Renal cortex interstitium (tissue), 11 donors: ENCODE measurements at regions not wholly inside any gene's neighbourhood (a gene's known extent, or its start where the extent isn't known, plus 50 kb on each side); places are given as distances from the start of the nearest gene placed in this dataset.
"Not testable (repeated sequence)": the region's sequence is repeated elsewhere in the genome, so short reads cannot be mapped to it uniquely, and the experiment has no call there.

Source experiments
- DNase-seq, 11 donors: peaks; one replicate each; pipeline ENCODE4 v3.0.0-alpha.2; 2013; ENCODE audit warnings: low read depth in 9 of 11, low spot score in 4 of 11; ENCODE audit errors: extremely low read depth in 1 of 11

DNA sequence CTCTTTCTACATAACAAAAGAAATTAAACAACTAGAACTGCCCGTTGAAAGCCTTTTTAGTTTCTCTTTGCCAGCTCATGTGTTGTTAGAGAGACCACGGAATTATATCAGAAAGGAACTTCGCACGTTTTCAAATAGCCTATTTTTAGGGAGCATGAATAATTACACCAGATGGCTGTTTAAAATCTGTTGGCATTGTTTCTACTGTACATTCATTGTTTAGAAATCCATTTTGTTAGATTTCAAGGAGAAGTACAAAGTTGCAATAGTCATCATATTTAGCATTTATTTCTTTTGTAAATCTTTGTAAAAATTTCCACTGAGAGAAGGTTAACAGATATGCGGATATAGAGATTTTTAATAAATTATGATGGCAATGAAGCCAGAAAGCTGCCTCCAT lies 403.0 kb upstream of the HS3ST1 start:
- no peak for DNase-seq

DNA sequence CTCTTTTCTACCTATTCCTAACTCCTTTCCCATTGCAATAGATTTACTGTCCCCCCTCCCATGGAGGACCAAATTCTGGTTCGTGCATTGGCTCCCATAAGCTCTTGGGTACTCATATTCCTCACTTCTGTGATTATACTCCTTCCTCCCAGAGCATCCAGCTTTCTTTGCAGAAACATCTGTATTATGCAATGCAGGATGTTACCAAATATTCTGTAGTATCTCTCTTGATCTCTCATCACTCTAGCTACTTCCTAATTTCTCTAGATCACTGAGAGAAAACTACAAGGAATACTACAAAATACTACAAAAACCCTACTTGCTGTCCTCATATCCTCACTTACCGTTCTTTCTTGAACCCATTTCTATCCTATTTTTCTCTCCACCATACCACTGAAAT lies 395.9 kb upstream of the HS3ST1 start:
- DNase-seq = no peak

DNA sequence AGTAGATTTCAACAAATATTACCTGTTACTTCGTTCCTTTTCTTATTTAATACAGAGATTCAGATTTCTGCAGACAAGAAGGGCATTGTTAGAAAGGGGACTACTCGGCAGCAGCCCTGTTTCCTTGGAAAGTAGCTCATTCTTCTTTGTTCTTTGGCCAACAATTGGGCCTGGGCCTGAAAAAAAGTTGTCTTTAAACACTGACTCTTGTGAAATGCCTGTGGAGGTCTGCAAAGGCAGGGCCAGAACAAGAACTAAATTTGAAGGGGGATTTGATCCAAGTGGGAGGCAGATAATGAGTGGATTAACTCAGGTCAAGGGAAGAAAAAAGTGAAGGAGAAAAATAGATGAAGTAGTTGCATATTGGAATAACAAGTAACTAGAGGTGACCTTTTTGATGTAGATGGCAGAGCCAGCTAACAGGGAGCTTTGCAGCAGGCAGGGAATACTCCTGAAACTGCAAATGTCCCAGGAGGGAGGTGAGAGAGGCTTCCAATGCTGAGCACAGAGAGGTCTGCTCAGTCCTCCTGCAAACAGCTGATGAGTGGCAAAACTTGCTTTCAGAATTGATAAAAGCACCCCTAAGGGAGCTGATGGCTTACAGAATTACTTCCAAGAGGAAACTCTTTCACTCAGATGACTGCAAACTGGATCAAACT lies 393.2 kb upstream of the HS3ST1 start:
- DNase-seq = no peak

DNA sequence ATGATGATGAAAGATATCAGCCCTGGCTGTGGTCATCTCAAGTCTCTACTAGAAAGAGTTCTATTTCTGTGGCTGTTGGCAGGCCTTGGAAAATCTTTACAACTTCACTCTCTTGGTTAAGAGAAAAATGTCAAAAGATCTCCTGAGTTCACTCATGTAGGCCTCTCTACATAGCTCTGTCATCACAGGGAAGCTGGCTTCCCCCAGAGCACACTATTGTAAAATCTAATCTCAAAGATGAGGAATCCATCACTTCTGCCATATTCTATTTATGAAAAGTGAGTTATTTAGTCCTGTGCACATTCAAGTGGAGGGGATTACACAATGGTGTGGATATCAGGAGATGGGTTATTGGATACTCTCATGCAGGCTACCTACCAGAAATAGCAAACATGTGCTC lies 388.4 kb upstream of the HS3ST1 start:
- DNase-seq = no peak

DNA sequence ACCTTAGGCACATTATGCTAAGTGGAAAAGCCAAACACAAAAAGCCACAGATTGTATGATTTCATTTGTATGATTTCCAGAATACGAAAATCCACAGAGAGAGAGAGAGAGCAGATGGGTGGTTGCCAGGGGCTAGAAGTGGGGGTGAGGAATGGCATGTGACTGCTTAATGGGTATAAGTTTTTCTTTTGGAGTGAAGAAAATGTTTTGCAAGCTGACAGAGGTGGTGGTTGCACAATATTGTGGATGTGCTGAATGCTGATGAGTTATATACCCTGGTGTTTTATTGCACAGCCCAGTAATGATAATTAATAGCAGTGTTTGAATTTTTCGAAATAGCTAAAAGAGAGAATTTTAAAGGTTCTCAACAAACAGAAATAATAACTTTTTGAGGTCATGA lies 386.1 kb upstream of the HS3ST1 start:
- DNase-seq = no peak

DNA sequence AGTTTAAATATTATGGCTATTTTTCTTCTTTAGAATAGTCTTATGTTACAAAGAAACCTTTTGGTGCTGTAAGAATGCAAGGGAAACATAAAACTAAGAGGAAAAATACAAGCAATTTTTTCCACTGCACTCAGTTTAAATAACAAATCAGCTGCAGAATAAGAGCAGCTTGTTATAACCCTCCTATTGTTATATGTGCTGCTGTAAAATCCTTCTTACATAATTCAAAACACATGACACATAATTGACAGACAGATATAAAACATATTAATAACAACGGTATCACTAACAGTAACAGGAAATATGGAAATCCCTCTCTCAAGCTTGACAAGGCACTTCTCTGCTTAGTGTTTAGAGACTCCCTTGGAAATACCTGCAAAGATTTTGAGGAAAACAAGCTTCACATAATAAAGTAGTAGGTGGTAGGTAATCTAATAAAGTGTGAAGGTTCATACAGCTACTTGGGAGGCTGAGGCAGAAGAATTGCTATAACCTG lies 385.3 kb upstream of the HS3ST1 start:
- no peak for DNase-seq

DNA sequence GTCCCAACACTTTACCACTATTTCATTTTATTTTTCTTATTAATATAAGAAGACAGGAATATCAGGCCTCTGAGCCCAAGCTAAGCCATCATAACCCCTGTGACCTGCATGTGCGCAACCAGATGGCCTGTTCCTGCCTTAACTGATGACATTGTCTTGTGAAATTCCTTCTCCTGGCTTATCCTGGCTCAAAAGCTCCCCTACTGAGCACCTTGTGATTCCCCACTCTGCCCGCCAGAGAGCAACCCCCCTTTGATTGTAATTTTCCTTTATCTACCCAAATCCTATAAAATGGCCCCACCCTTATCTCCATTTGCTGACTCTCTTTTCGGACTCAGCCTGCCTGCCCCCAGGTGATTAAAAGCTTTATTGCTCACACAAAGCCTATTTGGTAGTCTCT lies 382.8 kb upstream of the HS3ST1 start:
- not testable (repeated sequence) for DNase-seq

DNA sequence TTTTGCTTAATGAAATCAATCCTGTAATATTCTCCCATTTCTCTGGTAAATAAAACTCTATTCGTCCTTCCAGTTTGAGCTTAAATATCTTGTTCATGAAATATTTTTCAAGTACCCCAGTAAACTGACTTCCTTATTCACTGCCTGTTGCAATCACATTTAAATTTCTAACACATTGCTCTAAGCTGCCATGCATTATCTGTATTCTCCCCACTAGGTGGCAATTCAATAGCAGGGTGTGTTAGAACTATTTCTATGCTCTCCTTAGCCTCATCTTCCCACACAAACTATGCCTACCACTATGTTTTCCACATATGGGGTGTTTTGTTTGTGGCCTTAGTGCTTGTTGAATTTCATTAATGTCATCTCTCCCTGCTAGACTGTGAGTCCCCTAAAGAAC lies 377.1 kb upstream of the HS3ST1 start:
- DNase-seq = peak in 6 of 11 donors; percentile 1 to 10 (median 4)

DNA sequence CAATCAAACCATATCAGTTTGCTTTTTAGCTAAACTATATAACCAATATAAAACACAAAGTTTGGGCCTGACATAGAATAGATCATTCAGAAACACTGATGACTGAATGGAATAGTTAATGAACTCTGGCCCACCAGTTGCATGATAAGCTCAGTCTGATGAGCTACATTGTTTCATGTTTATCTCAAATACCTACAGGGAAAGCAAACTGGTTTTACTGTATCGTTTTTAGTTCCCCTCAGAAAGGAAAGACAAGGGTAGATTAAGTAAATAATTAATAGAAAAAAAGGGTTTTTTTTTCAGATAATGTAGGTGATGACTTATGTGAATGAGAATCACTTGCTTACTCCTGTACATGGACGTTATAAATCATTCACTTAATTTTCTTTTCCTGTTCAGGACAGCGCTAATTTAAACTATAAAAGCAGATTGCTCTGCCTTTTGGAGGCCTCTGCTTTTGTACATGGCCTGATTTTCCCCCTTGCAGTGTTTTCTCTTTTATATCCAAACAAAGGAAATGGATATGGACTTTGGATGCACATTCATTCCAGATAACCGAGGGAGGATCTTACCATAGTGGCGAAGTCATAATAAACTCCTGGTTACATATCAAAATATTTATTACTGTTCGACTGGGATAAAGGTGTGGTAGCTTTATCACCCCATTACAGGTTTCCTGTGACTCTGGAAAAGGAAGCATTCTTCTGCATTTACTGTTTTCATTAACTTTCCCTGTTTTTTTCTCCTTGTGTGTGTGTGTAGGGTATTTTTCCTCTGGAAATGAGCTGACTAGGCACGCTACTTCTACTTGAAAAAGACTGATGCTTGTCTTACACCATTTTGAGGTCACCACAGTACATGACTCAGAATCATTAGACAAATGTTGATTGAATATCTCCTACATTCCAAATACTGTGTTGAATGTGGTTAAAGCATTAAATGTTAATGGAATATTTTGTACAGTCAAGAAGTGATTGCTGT lies 373.1 kb upstream of the HS3ST1 start:
- DNase-seq = no peak

DNA sequence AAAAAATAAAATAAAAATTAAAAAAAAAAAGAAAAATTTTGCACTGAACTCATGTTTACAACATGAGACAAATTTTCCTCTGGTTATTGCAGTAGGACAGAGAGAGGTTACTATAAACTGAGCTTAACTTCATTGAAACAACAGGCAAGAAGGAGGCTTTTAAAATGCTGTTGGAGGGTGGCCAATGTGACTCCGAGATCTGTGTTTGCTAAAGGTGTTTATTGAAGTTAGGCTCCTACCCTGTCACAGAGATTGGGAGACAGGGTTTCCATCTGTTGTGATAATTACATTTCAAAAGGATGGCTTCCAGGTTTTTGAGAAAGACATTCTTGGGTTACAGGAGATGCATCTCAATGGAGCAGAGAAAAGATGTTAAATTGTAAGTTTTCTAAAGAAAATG lies 370.5 kb upstream of the HS3ST1 start:
- DNase-seq = no peak

DNA sequence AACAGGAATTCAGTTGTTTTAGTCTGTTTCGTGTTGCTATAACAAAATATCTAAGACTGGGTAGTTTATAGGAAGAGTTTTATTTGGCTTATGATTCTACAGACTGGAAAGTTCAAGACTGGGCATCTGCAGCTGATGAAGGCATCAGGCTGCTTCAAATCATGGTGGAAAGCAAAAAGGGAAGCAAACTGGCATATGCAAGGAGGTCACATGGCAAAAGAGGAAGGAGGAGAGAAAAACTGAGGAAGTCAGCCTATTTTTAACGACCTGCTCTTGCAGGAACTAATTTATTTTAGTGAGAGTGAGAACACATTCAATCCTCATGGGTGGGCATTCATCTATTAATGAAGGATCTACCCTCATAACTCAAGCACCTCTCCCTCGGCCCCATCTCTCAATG lies 363.1 kb upstream of the HS3ST1 start:
- no peak for DNase-seq

DNA sequence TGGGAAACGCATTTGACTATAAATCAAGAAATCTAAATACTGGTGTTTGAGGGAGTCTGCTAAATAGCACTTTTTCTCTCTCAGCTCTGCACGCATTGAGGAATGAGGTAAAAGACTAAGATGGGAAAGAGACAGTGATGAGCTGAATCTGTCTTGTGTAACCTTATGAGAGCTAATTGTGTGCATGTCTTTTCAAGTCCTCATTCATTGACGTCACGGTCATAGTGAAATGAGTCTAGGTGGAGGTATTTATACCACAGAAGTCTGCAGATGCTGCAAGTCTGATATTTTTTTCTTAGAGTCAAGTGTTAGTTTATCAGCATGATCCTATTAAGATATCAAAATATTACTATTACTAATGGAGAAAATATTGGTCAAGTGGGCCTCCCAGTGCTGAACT lies 361.5 kb upstream of the HS3ST1 start:
- no peak for DNase-seq

DNA sequence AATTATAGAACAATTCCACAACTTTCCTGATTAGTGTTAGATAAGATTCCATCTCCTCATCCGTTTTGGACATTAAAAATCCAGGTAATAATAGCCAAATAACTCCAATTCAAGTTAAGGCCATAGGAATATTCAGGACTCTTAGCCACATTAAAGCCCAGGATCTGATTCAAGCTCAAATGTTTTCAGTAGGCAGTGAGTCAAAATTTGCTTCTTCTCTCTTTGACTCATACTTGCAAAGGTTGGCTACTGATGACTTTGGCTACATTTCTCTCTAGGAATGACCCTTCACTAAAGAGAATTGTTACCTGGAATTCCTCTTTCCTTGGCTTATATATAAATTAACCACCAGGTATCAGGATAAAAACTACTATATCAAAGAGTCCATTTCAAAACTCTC lies 354.9 kb upstream of the HS3ST1 start:
- no peak for DNase-seq

DNA sequence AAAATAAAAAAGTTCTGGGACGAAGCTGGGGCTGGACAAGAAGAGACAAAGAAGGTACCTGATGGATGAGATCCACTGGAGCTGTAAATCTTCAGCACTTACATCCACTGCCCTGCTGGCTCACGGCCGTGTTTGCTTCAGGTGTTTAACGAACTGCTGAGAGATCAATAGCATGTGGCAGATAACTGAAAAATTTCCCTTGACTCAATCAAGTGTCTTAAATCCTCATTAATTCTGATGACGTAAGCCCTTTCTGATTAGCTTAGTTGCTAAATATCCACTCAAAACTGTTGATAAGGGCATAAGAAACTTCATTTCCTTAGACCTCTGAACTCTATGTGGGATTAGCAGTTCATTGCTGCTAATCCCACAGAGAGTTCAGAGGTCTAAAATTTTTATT lies 354.2 kb upstream of the HS3ST1 start:
- DNase-seq = no peak

DNA sequence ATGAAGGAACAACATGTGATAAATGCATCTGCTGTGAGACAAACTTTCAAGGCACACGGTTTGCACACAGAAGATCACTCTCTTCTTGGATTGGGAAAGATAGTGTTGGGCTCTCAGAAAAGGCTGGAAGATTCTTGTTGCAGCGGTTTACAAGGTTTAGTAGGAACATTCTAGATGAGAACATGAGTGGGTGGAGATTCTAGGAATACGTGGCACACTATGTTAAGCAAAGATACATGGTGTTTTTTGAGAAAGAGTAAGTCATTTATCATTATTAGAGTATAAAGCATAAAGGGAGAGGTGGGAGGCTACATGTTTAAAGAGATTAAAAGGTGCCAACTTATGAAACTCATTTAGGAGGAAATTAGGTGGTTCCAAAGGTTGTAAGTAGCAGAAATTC lies 348.8 kb upstream of the HS3ST1 start:
- no peak for DNase-seq

DNA sequence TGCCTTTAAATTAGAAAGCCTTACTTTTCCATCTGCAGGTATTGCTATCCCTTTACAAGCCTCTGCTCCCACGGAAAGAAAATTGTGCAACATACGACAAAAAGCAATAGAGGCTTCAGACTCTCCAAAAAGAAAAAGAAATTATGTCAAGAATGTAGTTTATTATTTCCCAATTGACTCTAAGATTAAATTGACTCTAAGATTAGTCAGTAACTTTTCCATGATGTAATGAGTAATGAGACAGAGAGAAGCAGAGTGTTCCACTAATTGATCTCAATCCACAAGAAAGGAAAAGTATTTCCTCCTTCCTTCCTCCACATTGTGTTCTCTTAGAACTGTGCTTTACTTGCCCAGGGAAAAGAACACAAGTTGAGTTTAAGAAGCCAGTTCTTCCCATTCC lies 345.7 kb upstream of the HS3ST1 start:
- DNase-seq = no peak

DNA sequence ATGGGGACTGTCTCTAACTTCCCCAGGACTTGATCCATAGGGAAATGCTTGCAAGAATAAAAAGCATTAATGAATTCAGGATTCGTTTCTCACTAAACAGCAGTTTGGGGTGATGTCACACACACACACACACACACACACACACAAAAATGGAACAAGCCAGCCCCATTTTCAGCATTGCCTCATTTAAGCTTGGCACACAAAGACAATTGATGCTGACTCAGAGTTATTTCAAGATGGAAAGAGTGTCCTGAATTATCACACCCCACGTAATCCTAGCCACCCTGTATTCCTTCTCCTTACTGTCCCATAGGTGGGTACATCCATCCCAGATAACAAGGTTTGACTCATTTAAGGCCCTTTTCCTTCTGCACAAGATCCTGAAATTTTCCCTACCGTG lies 345.1 kb upstream of the HS3ST1 start:
- no peak for DNase-seq

DNA sequence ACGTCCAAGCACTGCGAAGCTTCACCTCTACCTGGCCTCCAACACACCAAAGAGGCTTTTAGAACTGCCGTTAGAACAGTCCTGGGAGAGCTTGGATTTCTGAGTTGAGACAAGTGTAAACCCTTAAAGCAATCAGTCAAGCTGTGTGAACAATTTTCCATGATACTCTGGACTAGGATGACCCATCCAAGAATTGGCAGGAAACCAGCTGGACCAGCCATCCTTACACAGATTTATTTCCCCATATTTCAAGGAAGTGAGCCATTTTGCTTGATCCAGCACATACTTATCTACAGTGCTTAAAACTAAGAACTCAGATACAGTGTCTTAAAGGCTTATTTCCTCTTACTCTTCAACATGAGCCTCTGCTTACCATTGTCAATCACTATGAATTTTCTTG lies 340.7 kb upstream of the HS3ST1 start:
- peak in 5 of 11 donors; percentile 3 to 18 (median 10) for DNase-seq

DNA sequence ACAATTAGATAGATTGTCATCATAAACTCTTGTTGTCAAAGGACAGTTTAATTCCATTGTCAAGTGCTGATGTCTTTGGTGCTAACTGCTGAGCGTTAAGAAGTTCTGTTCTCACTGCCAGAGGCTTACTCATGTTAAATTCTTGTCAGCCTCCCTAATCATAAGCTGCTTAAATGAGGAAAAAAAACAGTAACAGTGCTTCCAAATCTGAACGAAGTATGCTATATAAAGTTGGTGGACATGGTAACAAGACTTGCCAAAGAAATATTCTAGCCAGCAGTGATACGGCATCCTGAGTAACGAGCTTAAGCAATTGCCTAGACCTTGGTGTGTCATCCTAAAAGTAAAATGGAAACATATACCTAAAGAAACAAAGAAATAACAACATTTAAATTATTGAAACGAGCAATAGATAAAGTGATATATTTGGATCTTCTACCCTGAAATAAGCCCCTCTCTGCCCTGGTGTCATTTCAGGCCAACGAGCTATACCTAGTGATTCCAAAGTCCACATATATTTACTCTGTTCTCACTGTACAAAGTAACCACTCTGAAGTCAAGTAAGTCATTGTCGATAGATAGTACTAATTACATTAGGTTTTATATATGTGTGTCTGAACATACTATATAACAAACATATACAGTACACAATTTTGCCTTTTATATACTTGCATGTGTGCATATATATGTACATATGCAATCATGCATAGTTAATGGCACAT lies 339.7 kb upstream of the HS3ST1 start:
- no peak for DNase-seq
